Body of pancreas (tissue), 4 donors: ENCODE measurements at regions not wholly inside any gene's neighbourhood (a gene's known extent, or its start where the extent isn't known, plus 50 kb on each side); places are given as distances from the start of the nearest gene placed in this dataset.

Experiments used
- ATAC-seq: fragments of 150-250 bp; one replicate; pipeline ENCODE4 v1.9.1; 2016
- DNase-seq, 4 donors: peaks; one replicate each; pipeline ENCODE4 v3.0.0-alpha.2; 2019
- H3K27ac ChIP-seq, 4 donors: fragments of 200-600 bp; sonication (generic); 1 replicate in 3 of 4; 2 replicates in 1 of 4; pipeline versions ENCODE4 v1.5.1 to v1.6.1; 2016 to 2019; ENCODE audit warnings: mild to moderate bottlenecking in 1 of 4, mixed read lengths in 1 of 4, moderate library complexity in 1 of 4
- H3K27me3 ChIP-seq, 2 donors: fragments of 200-600 bp; sonication (generic); one replicate each; pipeline ENCODE4 v1.6.0; 2016; ENCODE audit warnings: mild to moderate bottlenecking in 1 of 2
- H3K36me3 ChIP-seq, 2 donors: fragments of 200-600 bp; sonication (generic); replicated peaks in 1 of 2; 2 replicates each; pipeline ENCODE4 v1.5.1; 2016; ENCODE audit warnings: low read depth in 2 of 2; ENCODE audit not compliant: insufficient read depth in 1 of 2
- H3K4me1 ChIP-seq: fragments of 200-600 bp; sonication (generic); one replicate; pipeline ENCODE4 v1.6.0; 2016
- H3K4me3 ChIP-seq, 2 donors: fragments of 200-600 bp; sonication (generic); 1 replicate in 1 of 2; 2 replicates in 1 of 2; pipeline ENCODE4 v1.5.1; 2016 to 2019
- H3K9me3 ChIP-seq, 3 donors: fragments of 200-600 bp; sonication (generic); 1 replicate in 2 of 3; 2 replicates in 1 of 3; pipeline ENCODE4 v1.5.1; 2016
- CTCF ChIP-seq, 7 experiments: fragments of 450-650 bp in 4 of 7; fragments of 200-600 bp in 3 of 7; sonication (generic) in 3 of 7; IDR thresholded peaks; one replicate each; pipeline ENCODE4 v1.5.1; 2016 to 2019; ENCODE audit warnings: antibody characterized with exemption in 7 of 7
- POLR2A ChIP-seq, 3 donors: fragments of 450-650 bp; IDR thresholded peaks; one replicate each; pipeline ENCODE4 v1.6.1; 2016; ENCODE audit warnings: antibody characterized with exemption in 3 of 3, mild to moderate bottlenecking in 2 of 3
- WGBS, 2 donors: methylation state at CpG; one replicate each; pipeline ENCODE4 v1.1.5; 2017; 5-methylcytosine and 5-hydroxymethylcytosine counted together
- intact Hi-C: fragments of 100-400 bp; cut with DNase I; formaldehyde crosslinking; loops from one replicate; pipeline ENCODE4 v1.15.1; 2023

GRCh38 chr1:219676012-219676765 is 63.3 kb upstream of the ZC3H11B start:
- H3K27ac ChIP-seq, result no peak overlapping the region
- ATAC-seq (no peak), DNase-seq (no peak)
- intact Hi-C loops, result no loop called here
- H3K9me3 ChIP-seq, result no peaks in the 10 kb centered on the region
- WGBS, 2 donors, result 51 to 54% methylated on average over 8 of the region's 8 CpGs
- no peaks in the 10 kb centered on the region for H3K4me1 ChIP-seq
- no peaks in the 10 kb centered on the region for H3K36me3 ChIP-seq
- no peak for TF ChIP-seq CTCF (IDR thresholded peaks at IDR 0.05)
- TF ChIP-seq POLR2A (IDR thresholded peaks at IDR 0.05), result no peak
- H3K4me3 ChIP-seq, result no peak overlapping the region
- H3K27me3 ChIP-seq, result no peaks in the 10 kb centered on the region

GRCh38 chr1:219670426-219671149 is 57.7 kb upstream of the ZC3H11B start:
- Histone ChIP-seq H3K36me3 (no peaks in the 10 kb centered on the region), H3K4me1 (no peaks in the 10 kb centered on the region), H3K27me3 (no peaks in the 10 kb centered on the region), H3K27ac (no peak overlapping the region), H3K9me3 (no peaks in the 10 kb centered on the region), H3K4me3 (no peak overlapping the region)
- intact Hi-C loops, result no loop called here
- ATAC-seq (no peak), DNase-seq (peak in 1 of 4 donors; percentile 13)
- TF ChIP-seq CTCF (IDR thresholded peaks at IDR 0.05) (no peak), POLR2A (IDR thresholded peaks at IDR 0.05) (no peak)
- WGBS, 2 donors, result 60 to 69% methylated on average over 7 of the region's 7 CpGs

GRCh38 chr1:219669556-219669955 is 56.7 kb upstream of the ZC3H11B start:
- TF ChIP-seq POLR2A (IDR thresholded peaks at IDR 0.05) (no peak), CTCF (IDR thresholded peaks at IDR 0.05) (no peak)
- Histone ChIP-seq H3K9me3 (no peaks in the 10 kb centered on the region), H3K27me3 (no peaks in the 10 kb centered on the region), H3K4me1 (no peaks in the 10 kb centered on the region), H3K4me3 (no peak overlapping the region), H3K27ac (no peak overlapping the region), H3K36me3 (no peaks in the 10 kb centered on the region)
- DNase-seq (no peak), ATAC-seq (no peak)
- intact Hi-C loops, result no loop called here
- WGBS, 2 donors, result 85 to 89% methylated on average over 3 of the region's 3 CpGs

- DNase-seq (no peak), ATAC-seq (no peak)
- WGBS, 2 donors, result 38 to 50% methylated on average over 4 of the region's 4 CpGs
- intact Hi-C loops, result no loop called here
- H3K27me3 ChIP-seq, result no peaks in the 10 kb centered on the region
- H3K36me3 ChIP-seq, result no peaks in the 10 kb centered on the region
- no peak overlapping the region for H3K27ac ChIP-seq
- no peaks in the 10 kb centered on the region for H3K4me1 ChIP-seq
- no peak for TF ChIP-seq POLR2A (IDR thresholded peaks at IDR 0.05)
- TF ChIP-seq CTCF (IDR thresholded peaks at IDR 0.05), result no peak
- no peak overlapping the region for H3K4me3 ChIP-seq
- no peaks in the 10 kb centered on the region for H3K9me3 ChIP-seq
Observed at GRCh38 chr1:219669042-219669441, 56.1 kb upstream of the ZC3H11B start.
